Mucosa of stomach (tissue), 1 donor: ENCODE measurements at regions not wholly inside any gene's neighbourhood (a gene's known extent, or its start where the extent isn't known, plus 50 kb on each side); places are given as distances from the start of the nearest gene placed in this dataset.
"Not testable (repeated sequence)": the region's sequence is repeated elsewhere in the genome, so short reads cannot be mapped to it uniquely, and the experiment has no call there.

Source experiments
- H3K27me3 ChIP-seq: one replicate; pipeline ENCODE4 v1.7.0; 2013; ENCODE audit warnings: mild to moderate bottlenecking, low read length; ENCODE audit not compliant: control insufficient read depth, insufficient read depth
- H3K36me3 ChIP-seq: one replicate; pipeline ENCODE4 v1.7.0; 2013; ENCODE audit warnings: low read length; ENCODE audit not compliant: control insufficient read depth, insufficient read depth
- H3K4me1 ChIP-seq: one replicate; pipeline ENCODE4 v1.7.0; 2013; ENCODE audit warnings: mild to moderate bottlenecking, low read length; ENCODE audit not compliant: control insufficient read depth, insufficient read depth
- H3K4me3 ChIP-seq: one replicate; pipeline ENCODE4 v1.7.0; 2013; ENCODE audit warnings: low read length
- H3K9ac ChIP-seq: one replicate; pipeline ENCODE4 v1.7.0; 2013; ENCODE audit warnings: mild to moderate bottlenecking, low read length, moderate library complexity
- H3K9me3 ChIP-seq: one replicate; pipeline ENCODE4 v1.7.0; 2013; ENCODE audit warnings: mild to moderate bottlenecking, low read length, moderate library complexity; ENCODE audit not compliant: control insufficient read depth
- donor health status: Pancreatic carcinoma.

- Histone ChIP-seq H3K9me3 (no peaks in the 10 kb centered on the region), H3K4me1 (no peaks in the 10 kb centered on the region), H3K36me3 (no peaks in the 10 kb centered on the region), H3K27me3 (no peaks in the 10 kb centered on the region), H3K9ac (no peak overlapping the region), H3K4me3 (no peak overlapping the region)
Measured at GRCh38 chr6:147986846-147987245, 355.8 kb upstream of the SASH1 start.

DNA sequence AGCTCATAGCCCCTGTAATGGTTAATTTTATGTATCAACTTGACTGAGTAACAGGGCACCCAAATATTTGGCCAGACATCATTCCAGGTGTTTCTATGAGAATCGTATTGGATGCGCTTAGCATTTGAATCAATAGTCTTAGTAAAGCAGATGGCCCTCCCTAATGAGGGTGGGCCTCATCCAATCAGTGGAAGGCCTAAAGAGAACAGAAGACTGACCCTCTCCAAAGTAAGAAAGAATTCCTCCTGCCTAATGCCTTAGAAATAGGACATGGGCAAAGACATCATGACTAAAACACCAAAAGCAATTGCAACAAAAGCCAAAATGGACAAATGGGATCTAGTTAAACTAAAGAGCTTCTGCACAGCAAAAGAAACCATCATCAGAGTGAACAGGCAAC lies 352.5 kb upstream of the SASH1 start:
- Histone ChIP-seq H3K9ac (no peak overlapping the region), H3K4me3 (no peak overlapping the region), H3K9me3 (no peaks in the 10 kb centered on the region), H3K27me3 (no peaks in the 10 kb centered on the region), H3K36me3 (no peaks in the 10 kb centered on the region), H3K4me1 (no peaks in the 10 kb centered on the region)

- H3K9me3 ChIP-seq, result no peaks in the 10 kb centered on the region
- H3K4me1 ChIP-seq, result no peaks in the 10 kb centered on the region
- no peaks in the 10 kb centered on the region for H3K27me3 ChIP-seq
- no peaks in the 10 kb centered on the region for H3K36me3 ChIP-seq
- H3K9ac ChIP-seq, result no peak overlapping the region
- H3K4me3 ChIP-seq, result no peak overlapping the region
Measured at GRCh38 chr6:147991961-147992360, 350.7 kb upstream of the SASH1 start.

DNA sequence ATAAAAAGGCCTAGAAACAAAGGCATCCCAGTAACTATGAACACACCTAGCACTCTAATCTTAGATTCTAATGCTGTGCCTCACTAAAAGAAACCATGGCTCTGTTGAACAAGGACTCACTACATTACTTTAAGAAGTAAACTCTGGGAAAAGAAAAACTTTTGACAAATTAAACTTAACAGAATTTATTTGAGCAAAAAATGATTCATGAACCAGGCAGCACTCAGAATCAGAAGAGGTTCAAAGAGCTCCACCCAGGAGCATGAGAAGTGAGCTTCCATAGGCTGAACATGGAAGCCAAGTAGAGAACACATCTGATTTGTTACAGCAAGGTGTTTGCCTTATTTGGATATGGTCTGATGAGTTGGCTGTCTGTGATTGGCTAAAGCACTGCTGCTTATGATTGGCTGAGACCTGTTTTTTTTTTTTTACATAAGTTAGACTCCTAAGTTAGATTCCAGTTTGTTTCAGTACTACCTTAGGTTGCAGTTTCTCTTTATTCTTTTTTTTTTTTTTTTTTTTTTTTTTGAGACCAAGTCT lies 343.6 kb upstream of the SASH1 start:
- no peaks in the 10 kb centered on the region for H3K27me3 ChIP-seq
- no peaks in the 10 kb centered on the region for H3K36me3 ChIP-seq
- H3K4me1 ChIP-seq, result no peaks in the 10 kb centered on the region
- H3K4me3 ChIP-seq, result no peak overlapping the region
- H3K9me3 ChIP-seq, result no peaks in the 10 kb centered on the region
- no peak overlapping the region for H3K9ac ChIP-seq

GRCh38 chr6:148001844-148002642 lies 340.6 kb upstream of the SASH1 start:
- no peak overlapping the region for H3K9ac ChIP-seq
- no peaks in the 10 kb centered on the region for H3K36me3 ChIP-seq
- H3K4me3 ChIP-seq, result no peak overlapping the region
- no peaks in the 10 kb centered on the region for H3K9me3 ChIP-seq
- H3K4me1 ChIP-seq, result no peaks in the 10 kb centered on the region
- H3K27me3 ChIP-seq, result no peaks in the 10 kb centered on the region

GRCh38 chr6:148004651-148005050 lies 338.0 kb upstream of the SASH1 start:
- H3K4me1 ChIP-seq, result no peaks in the 10 kb centered on the region
- no peaks in the 10 kb centered on the region for H3K9me3 ChIP-seq
- H3K9ac ChIP-seq, result no peak overlapping the region
- no peaks in the 10 kb centered on the region for H3K36me3 ChIP-seq
- H3K4me3 ChIP-seq, result no peak overlapping the region
- no peaks in the 10 kb centered on the region for H3K27me3 ChIP-seq

DNA sequence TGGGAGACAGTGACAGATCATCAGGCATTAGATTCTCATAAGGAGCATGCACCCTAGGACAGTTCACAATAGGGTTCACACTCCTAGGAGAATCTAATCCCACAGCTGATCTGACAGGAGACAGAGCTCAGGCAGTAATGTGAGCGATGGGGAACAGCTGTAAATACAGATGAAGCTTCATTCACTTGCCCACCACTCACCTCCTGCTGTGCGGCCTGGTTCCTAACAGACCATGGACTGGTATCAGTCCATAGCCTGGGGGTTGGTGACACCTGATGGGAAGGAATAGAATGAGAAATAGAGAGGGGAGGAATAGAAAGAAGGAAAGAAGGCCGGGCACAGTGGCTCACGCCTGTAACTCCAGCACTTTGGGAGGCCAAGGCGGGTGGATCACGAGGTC lies 336.8 kb upstream of the SASH1 start:
- Histone ChIP-seq H3K36me3 (no peaks in the 10 kb centered on the region), H3K27me3 (no peaks in the 10 kb centered on the region), H3K4me1 (no peaks in the 10 kb centered on the region), H3K9ac (no peak overlapping the region), H3K4me3 (no peak overlapping the region), H3K9me3 (no peaks in the 10 kb centered on the region)

DNA sequence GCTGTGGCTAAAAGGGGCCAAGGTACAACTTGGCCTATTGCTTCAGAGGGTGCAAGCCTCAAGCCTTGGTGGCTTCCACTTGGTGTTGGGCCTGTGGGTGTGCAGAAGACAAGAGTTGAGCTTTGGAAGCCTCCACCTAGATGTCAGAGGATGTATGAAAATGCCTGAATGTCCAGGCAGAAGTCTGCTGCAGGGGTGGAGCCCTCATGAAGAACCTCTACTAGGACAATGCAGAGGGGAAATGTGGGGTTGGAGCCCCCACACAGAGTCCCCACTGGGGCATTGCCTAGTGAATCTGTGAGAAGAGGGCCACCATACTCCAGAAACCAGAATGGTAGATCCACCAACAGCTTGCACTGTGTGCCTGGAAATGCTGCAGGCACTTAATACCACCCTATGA lies 332.1 kb upstream of the SASH1 start:
- not testable (repeated sequence) for H3K9me3 ChIP-seq, H3K27me3 ChIP-seq, H3K9ac ChIP-seq, H3K4me3 ChIP-seq, H3K36me3 ChIP-seq, H3K4me1 ChIP-seq

GRCh38 chr6:148016013-148016412 lies 326.6 kb upstream of the SASH1 start:
- Histone ChIP-seq H3K36me3 (no peaks in the 10 kb centered on the region), H3K9ac (no peak overlapping the region), H3K27me3 (no peaks in the 10 kb centered on the region), H3K4me1 (no peaks in the 10 kb centered on the region), H3K4me3 (no peak overlapping the region), H3K9me3 (no peaks in the 10 kb centered on the region)

DNA sequence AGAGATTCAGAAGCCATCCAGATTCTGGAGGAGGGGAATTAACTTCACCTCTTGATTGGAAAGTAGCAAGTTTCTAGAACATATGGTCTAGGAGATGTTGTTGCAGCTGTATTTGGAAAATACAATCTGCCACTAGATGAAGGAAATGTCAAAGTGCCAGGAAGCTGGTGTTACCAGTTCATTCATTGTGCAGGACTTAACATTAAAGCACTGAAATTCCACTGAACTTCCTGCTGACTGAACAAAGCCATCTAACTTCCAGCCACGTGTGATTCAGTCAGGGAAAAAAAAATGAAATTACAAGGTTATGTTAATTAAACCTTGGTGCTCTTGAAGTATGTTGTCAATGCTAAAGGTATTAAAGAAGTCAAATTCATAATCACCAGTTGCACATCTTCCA lies 321.5 kb upstream of the SASH1 start:
- Histone ChIP-seq H3K9ac (no peak overlapping the region), H3K4me3 (no peak overlapping the region)

GRCh38 chr6:148021699-148022098 lies 320.9 kb upstream of the SASH1 start:
- no peaks in the 10 kb centered on the region for H3K9me3 ChIP-seq
- H3K27me3 ChIP-seq, result no peaks in the 10 kb centered on the region
- H3K4me1 ChIP-seq, result no peaks in the 10 kb centered on the region
- no peak overlapping the region for H3K9ac ChIP-seq
- no peak overlapping the region for H3K4me3 ChIP-seq
- no peaks in the 10 kb centered on the region for H3K36me3 ChIP-seq

More for the DNA sequence above, 321.5 kb upstream of the SASH1 start:
- Histone ChIP-seq H3K4me1 (no peaks in the 10 kb centered on the region), H3K36me3 (no peaks in the 10 kb centered on the region), H3K9me3 (no peaks in the 10 kb centered on the region), H3K27me3 (no peaks in the 10 kb centered on the region)

- not testable (repeated sequence) for H3K4me3 ChIP-seq, H3K27me3 ChIP-seq, H3K36me3 ChIP-seq, H3K9me3 ChIP-seq, H3K4me1 ChIP-seq, H3K9ac ChIP-seq
Measured at GRCh38 chr6:148022279-148022678, 320.4 kb upstream of the SASH1 start.
